NT2/D1 (cell line): ENCODE measurements at regions not wholly inside any gene's neighbourhood (a gene's known extent, or its start where the extent isn't known, plus 50 kb on each side); places are given as distances from the start of the nearest gene placed in this dataset.

Experiments
- SUZ12 ChIP-seq: IDR thresholded peaks from 2 replicates; pipeline ENCODE4 v1.6.1; 2011; ENCODE audit not compliant: insufficient read length, insufficient read depth; ENCODE audit errors: extremely low read depth
- YY1 ChIP-seq: IDR thresholded peaks from 2 replicates; pipeline ENCODE4 v1.6.1; 2011; ENCODE audit not compliant: insufficient read length, insufficient read depth
- ZNF274 ChIP-seq: IDR thresholded peaks from 2 replicates; pipeline ENCODE4 v1.6.1; 2011; ENCODE audit warnings: mild to moderate bottlenecking, low read depth, low read length

DNA sequence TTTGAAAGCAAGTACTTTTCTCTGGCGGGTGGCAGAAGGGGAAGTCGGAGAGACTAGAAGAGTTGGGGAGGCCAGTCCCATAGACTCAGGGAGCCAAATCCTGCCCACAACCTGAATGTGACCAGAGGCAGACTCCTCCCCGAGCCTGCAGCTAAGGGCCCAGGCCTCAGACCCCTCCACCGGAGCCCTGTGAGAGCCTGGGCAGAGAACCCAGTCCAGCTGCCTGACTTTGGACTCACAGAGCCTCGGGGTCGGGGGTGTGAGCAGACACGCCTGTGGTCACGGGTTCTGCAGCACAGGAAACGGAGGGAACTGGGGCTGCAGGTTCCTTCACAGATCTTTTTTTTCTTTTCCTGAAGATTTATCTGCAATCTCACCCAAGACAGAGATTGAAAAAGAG, 312.3 kb downstream of the CTTN start:
- TF ChIP-seq SUZ12 (no peak), ZNF274 (no peak), YY1 (no peak)
